Uterus (tissue), 3 donors: ENCODE measurements at regions not wholly inside any gene's neighbourhood (a gene's known extent, or its start where the extent isn't known, plus 50 kb on each side); places are given as distances from the start of the nearest gene placed in this dataset.

ENCODE experiments used
- DNase-seq, 2 donors: peaks; one replicate each; pipeline ENCODE4 v3.0.0-alpha.2; 2019 to 2020
- H3K27ac ChIP-seq, 2 donors: fragments of 200-600 bp; sonication (generic); 1 replicate in 1 of 2; 2 replicates in 1 of 2; pipeline ENCODE4 v1.5.1; 2016 to 2018
- H3K27me3 ChIP-seq, 2 donors: fragments of 200-600 bp; sonication (generic); one replicate each; pipeline ENCODE4 v1.5.1; 2018 to 2019; ENCODE audit warnings: control low read depth in 1 of 2
- H3K36me3 ChIP-seq, 2 donors: fragments of 200-600 bp; sonication (generic); one replicate each; pipeline ENCODE4 v1.5.1; 2019; ENCODE audit warnings: control low read depth in 1 of 2
- H3K4me1 ChIP-seq, 2 donors: fragments of 200-600 bp; sonication (generic); one replicate each; pipeline ENCODE4 v1.5.1; 2018 to 2019; ENCODE audit warnings: control low read depth in 1 of 2
- H3K4me3 ChIP-seq, 2 donors: fragments of 200-600 bp; sonication (generic); 1 replicate in 1 of 2; 2 replicates in 1 of 2; pipeline ENCODE4 v1.5.1; 2018 to 2019; ENCODE audit warnings: mild to moderate bottlenecking in 1 of 2
- H3K9me3 ChIP-seq, 2 donors: fragments of 200-600 bp; sonication (generic); one replicate each; pipeline ENCODE4 v1.5.1; 2019; ENCODE audit warnings: control low read depth in 1 of 2
- POLR2A ChIP-seq, 2 donors: fragments of 450-650 bp; IDR thresholded peaks; one replicate each; pipeline ENCODE4 v1.6.1; 2016; ENCODE audit warnings: antibody characterized with exemption in 2 of 2, mild to moderate bottlenecking in 1 of 2, moderate library complexity in 1 of 2
- intact Hi-C: fragments of 100-400 bp; cut with DNase I; formaldehyde crosslinking; loops from one replicate; pipeline ENCODE4 v1.15.1; 2023; ENCODE audit warnings: low total_unique reads
- TF ChIP-seq, protein P1 (sequence below), 4 experiments: fragments of 200-600 bp in 2 of 4; fragments of 450-650 bp in 2 of 4; sonication (generic) in 2 of 4; IDR thresholded peaks; one replicate each; pipeline ENCODE4 v1.5.1; 2016 to 2019; ENCODE audit warnings: antibody characterized with exemption in 4 of 4, mild to moderate bottlenecking in 2 of 4, moderate library complexity in 1 of 4
- donor health status: DM: yes; HTN: yes; CAD: no.

DNA sequence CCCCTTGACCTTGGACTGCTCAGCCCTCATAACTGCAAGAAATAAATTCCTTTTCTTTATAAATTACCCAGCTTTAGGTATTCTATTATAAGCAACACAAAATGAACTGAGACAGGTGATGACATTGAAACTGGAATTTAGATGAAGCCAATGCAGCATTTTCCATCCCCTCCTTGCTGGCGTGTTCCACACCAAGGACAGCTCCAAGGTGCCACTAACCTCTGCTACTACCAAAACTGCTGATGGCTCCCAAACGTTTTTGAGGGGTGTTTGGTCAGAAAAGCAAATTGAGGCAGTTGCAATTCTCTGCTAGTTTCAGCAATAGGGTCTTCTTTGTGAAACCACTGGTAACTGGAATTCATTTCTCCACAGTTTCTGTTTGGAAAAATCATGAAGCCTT is 124.8 kb downstream of the DRD1 start:
- TF ChIP-seq POLR2A (IDR thresholded peaks at IDR 0.05), result no peak
- Histone ChIP-seq H3K4me3 (no peak overlapping the region), H3K27ac (no peak overlapping the region), H3K27me3 (no peaks in the 10 kb centered on the region), H3K9me3 (no peaks in the 10 kb centered on the region), H3K4me1 (no peaks in the 10 kb centered on the region), H3K36me3 (no peaks in the 10 kb centered on the region)
- no peak for DNase-seq
- intact Hi-C loops, result no loop called here

DNA sequence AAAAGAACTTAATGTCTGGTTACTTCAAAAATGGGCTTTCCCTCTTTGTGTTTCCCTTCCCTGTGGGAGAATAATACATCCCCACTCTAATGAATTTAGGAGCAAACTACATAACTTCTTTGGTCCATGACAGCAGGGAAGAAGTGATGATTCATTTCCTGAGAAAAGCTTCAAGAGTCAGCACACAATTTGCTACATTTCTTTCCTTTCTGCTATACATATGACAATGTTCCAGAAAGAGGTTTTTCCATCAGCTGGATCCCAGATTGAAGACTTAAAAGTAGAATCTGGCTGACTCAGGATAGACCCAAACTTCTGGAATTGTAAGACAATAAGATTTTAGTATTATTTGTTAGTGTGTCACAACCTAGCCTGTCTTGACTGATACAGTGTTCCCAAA is 126.1 kb downstream of the DRD1 start:
- Histone ChIP-seq H3K9me3 (no peaks in the 10 kb centered on the region), H3K27me3 (no peaks in the 10 kb centered on the region), H3K4me1 (no peaks in the 10 kb centered on the region), H3K27ac (no peak overlapping the region), H3K36me3 (no peaks in the 10 kb centered on the region), H3K4me3 (no peak overlapping the region)
- no peak for DNase-seq
- TF ChIP-seq, protein P1, sequence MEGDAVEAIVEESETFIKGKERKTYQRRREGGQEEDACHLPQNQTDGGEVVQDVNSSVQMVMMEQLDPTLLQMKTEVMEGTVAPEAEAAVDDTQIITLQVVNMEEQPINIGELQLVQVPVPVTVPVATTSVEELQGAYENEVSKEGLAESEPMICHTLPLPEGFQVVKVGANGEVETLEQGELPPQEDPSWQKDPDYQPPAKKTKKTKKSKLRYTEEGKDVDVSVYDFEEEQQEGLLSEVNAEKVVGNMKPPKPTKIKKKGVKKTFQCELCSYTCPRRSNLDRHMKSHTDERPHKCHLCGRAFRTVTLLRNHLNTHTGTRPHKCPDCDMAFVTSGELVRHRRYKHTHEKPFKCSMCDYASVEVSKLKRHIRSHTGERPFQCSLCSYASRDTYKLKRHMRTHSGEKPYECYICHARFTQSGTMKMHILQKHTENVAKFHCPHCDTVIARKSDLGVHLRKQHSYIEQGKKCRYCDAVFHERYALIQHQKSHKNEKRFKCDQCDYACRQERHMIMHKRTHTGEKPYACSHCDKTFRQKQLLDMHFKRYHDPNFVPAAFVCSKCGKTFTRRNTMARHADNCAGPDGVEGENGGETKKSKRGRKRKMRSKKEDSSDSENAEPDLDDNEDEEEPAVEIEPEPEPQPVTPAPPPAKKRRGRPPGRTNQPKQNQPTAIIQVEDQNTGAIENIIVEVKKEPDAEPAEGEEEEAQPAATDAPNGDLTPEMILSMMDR (IDR thresholded peaks at IDR 0.05), result no peak
- TF ChIP-seq POLR2A (IDR thresholded peaks at IDR 0.05), result no peak
- intact Hi-C loops, result no loop called here

DNA sequence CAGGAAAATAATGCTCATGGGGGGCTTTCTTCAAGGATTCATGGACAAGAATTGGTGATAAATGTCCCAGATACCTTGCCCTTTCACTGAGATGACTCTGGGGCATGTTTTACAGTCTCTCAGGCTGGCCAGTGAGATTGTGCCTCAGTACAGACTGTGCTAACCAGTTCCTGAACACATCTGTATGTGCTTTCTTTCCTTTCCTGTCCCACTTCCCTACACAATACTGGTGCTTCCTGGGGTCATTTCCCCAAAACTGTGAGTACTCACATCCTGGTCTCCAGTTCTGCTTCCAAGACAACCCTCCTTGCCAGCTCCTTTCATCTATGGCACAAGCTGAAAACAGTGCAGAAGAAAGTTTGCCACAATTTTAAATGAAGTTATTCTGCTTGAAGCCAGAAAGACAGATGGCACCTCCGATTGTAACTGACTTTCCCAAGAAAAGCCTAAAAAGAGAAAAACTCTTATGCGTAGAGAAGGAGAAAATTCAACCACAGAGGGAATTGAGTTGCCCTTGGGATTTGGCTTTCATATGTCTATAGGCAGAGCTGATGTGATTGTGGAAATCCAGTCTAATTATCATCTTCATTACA is 134.7 kb downstream of the DRD1 start:
- intact Hi-C loops, result no loop called here
- Histone ChIP-seq H3K4me3 (no peak overlapping the region), H3K27ac (no peak overlapping the region), H3K4me1 (no peaks in the 10 kb centered on the region), H3K36me3 (no peaks in the 10 kb centered on the region), H3K27me3 (no peaks in the 10 kb centered on the region), H3K9me3 (no peaks in the 10 kb centered on the region)
- TF ChIP-seq, protein P1 (IDR thresholded peaks at IDR 0.05), result no peak
- no peak for TF ChIP-seq POLR2A (IDR thresholded peaks at IDR 0.05)
- DNase-seq, result no peak

DNA sequence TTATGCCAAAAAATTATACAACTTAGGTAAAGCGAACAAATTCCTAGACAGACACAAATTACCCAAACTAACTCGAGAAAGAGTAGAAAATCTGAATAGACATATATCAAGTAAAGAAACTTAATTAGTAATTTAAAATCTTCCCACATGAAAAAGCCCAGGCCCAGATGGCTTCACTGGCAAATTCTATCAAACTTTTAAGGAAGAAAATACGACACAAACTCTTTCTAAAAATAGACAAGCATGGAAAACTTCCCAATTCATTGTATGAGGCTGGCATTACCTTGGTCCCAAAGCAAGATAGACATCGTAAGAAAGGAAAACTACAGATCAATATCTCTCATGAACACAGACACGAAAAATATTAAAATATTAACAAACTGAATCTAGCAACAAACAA is 135.3 kb downstream of the DRD1 start:
- Histone ChIP-seq H3K27ac (no peak overlapping the region), H3K36me3 (no peaks in the 10 kb centered on the region), H3K9me3 (no peaks in the 10 kb centered on the region), H3K4me1 (no peaks in the 10 kb centered on the region), H3K4me3 (no peak overlapping the region), H3K27me3 (no peaks in the 10 kb centered on the region)
- TF ChIP-seq, protein P1 (IDR thresholded peaks at IDR 0.05), result no peak
- no peak for DNase-seq
- intact Hi-C loops, result no loop called here

DNA sequence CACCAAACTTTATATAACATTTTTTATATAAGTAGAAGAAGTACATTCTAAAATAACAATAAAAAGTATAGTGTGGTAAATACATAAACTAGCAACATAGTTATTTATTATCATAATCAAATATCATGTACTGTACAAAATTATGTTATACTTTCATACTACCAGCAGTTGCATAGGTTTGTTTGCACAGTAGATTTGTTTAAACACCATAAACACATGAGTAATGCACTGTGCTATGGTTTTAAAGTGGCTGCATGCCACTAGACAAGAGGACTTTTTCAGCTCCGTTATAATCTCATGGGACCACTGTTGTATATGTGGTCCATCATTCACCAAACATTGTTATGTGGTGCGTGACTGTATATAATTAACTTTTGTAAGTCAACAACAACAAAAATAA is 137.6 kb downstream of the DRD1 start:
- TF ChIP-seq, protein P1 (IDR thresholded peaks at IDR 0.05), result no peak
- TF ChIP-seq POLR2A (IDR thresholded peaks at IDR 0.05), result no peak
- DNase-seq, result no peak
- Histone ChIP-seq H3K9me3 (no peaks in the 10 kb centered on the region), H3K36me3 (no peaks in the 10 kb centered on the region), H3K27me3 (no peaks in the 10 kb centered on the region), H3K4me1 (no peaks in the 10 kb centered on the region), H3K27ac (no peak overlapping the region), H3K4me3 (no peak overlapping the region)
- intact Hi-C loops, result no loop called here

DNA sequence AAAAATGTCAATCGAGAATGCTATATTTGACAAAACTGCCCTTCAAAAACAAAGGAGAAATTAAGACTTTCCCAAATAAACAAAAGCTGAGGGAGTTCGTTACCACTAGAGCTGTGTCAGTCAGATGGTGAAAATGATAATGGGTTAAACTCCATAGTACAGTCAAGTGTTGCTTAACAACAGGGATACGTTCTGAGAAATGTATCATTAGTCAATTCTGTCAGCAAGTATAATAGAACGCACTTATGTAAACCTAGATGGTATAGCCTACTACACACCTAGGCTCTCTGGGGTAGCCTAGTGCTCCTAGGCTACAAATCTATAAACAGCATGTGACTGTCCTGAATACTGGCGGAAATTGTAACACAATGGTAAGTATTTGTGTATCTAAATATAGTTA is 138.7 kb downstream of the DRD1 start:
- Histone ChIP-seq H3K36me3 (no peaks in the 10 kb centered on the region), H3K9me3 (no peaks in the 10 kb centered on the region), H3K4me3 (no peak overlapping the region), H3K27me3 (no peaks in the 10 kb centered on the region), H3K4me1 (no peaks in the 10 kb centered on the region), H3K27ac (no peak overlapping the region)
- intact Hi-C loops, result no loop called here
- no peak for TF ChIP-seq POLR2A (IDR thresholded peaks at IDR 0.05)
- TF ChIP-seq, protein P1 (IDR thresholded peaks at IDR 0.05), result no peak
- DNase-seq, result no peak
